ENCODE measurements at regions not wholly inside any gene's neighbourhood (a gene's known extent, or its start where the extent isn't known, plus 50 kb on each side); places are given as distances from the start of the nearest gene placed in this dataset.
"Not testable (repeated sequence)": the region's sequence is repeated elsewhere in the genome, so short reads cannot be mapped to it uniquely, and the experiment has no call there.

GRCh38 chr18:71456206-71456605 is 1087.9 kb downstream of the CBLN2 start:
- DNase-seq = no peak

- DNase-seq = no peak
Measured at GRCh38 chr18:71450257-71450656, 1093.9 kb downstream of the CBLN2 start.

- no peak for DNase-seq
Measured at GRCh38 chr18:71443706-71444480, 1100.2 kb downstream of the CBLN2 start.

GRCh38 chr18:71442731-71443141 is 1101.4 kb downstream of the CBLN2 start:
- no peak for DNase-seq

- DNase-seq = no peak
Measured at GRCh38 chr18:71441156-71441555, 1103.0 kb downstream of the CBLN2 start.

GRCh38 chr18:71437511-71437910 is 1106.6 kb downstream of the CBLN2 start:
- DNase-seq = no peak

- DNase-seq = no peak
Measured at GRCh38 chr18:71433373-71433772, 1110.8 kb downstream of the CBLN2 start.

- no peak for DNase-seq
Measured at GRCh38 chr18:71431689-71432088, 1112.5 kb downstream of the CBLN2 start.

GRCh38 chr18:71431171-71431570 is 1113.0 kb downstream of the CBLN2 start:
- no peak for DNase-seq

- no peak for DNase-seq
Measured at GRCh38 chr18:71426441-71426840, 1117.7 kb downstream of the CBLN2 start.

- no peak for DNase-seq
Measured at GRCh38 chr18:71405169-71405809, 1116.4 kb downstream of the SOCS6 start.

- DNase-seq = no peak
Measured at GRCh38 chr18:71403501-71403900, 1114.7 kb downstream of the SOCS6 start.

- DNase-seq = no peak
Measured at GRCh38 chr18:71398531-71398930, 1109.7 kb downstream of the SOCS6 start.

- no peak for DNase-seq
Measured at GRCh38 chr18:71388148-71388547, 1099.3 kb downstream of the SOCS6 start.

GRCh38 chr18:71374294-71375000 is 1085.6 kb downstream of the SOCS6 start:
- DNase-seq = no peak

GRCh38 chr18:71371951-71372605 is 1083.2 kb downstream of the SOCS6 start:
- no peak for DNase-seq

GRCh38 chr18:71370671-71371445 is 1082.0 kb downstream of the SOCS6 start:
- DNase-seq = no peak

GRCh38 chr18:71370095-71370494 is 1081.2 kb downstream of the SOCS6 start:
- no peak for DNase-seq

- DNase-seq = no peak
Measured at GRCh38 chr18:71362140-71362539, 1073.3 kb downstream of the SOCS6 start.

- DNase-seq = not testable (repeated sequence)
Measured at GRCh38 chr18:71355599-71355998, 1066.8 kb downstream of the SOCS6 start.

GRCh38 chr18:71352618-71353017 is 1063.8 kb downstream of the SOCS6 start:
- DNase-seq = no peak

- DNase-seq = no peak
Measured at GRCh38 chr18:71336576-71337210, 1047.8 kb downstream of the SOCS6 start.
